ENCODE measurements at regions not wholly inside any gene's neighbourhood (a gene's known extent, or its start where the extent isn't known, plus 50 kb on each side); places are given as distances from the start of the nearest gene placed in this dataset.

DNA sequence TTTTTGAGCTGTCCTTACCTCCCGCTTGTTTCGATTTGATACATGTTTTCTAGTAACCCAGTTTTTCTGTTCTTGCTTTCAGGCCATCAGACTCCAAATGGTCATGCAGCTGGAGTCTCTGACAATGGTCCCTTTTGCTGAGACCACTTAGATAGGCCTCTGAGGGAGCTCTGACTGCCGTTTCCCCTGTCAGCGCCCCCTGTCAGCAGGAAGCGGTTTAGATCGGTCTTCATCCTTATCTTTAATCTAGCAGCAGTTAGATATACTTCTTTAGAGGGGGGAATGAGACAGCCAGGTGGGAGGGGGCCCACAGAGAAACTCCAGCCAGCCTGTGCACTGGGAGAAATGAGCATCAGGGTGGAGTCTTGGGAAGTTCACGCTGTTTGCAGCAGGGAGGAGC, 457.9 kb downstream of the GPAT3 start:
- TF ChIP-seq, protein P1, sequence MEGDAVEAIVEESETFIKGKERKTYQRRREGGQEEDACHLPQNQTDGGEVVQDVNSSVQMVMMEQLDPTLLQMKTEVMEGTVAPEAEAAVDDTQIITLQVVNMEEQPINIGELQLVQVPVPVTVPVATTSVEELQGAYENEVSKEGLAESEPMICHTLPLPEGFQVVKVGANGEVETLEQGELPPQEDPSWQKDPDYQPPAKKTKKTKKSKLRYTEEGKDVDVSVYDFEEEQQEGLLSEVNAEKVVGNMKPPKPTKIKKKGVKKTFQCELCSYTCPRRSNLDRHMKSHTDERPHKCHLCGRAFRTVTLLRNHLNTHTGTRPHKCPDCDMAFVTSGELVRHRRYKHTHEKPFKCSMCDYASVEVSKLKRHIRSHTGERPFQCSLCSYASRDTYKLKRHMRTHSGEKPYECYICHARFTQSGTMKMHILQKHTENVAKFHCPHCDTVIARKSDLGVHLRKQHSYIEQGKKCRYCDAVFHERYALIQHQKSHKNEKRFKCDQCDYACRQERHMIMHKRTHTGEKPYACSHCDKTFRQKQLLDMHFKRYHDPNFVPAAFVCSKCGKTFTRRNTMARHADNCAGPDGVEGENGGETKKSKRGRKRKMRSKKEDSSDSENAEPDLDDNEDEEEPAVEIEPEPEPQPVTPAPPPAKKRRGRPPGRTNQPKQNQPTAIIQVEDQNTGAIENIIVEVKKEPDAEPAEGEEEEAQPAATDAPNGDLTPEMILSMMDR (IDR thresholded peaks at IDR 0.05; ENCODE audit: insufficient read depth, low read length, poor library complexity, severe bottlenecking), result no peak
- TF ChIP-seq EZH2phosphoT487 (conservative IDR thresholded peaks at IDR 0.05; ENCODE audit: low read length), result no peak

Data from SU-DHL-6 (cell line).